ENCODE measurements at regions not wholly inside any gene's neighbourhood (a gene's known extent, or its start where the extent isn't known, plus 50 kb on each side); places are given as distances from the start of the nearest gene placed in this dataset.

- no peak for DNase-seq
- Histone ChIP-seq H2BK120ac (ENCODE audit: low read depth, low read length) (no peak overlapping the region), H3K36me3 (ENCODE audit: control insufficient read depth in 1 of 2, insufficient read depth in 2 of 2, low read depth in 1 of 2, low read length in 2 of 2) (no peaks in the 10 kb centered on the region), H3K4ac (ENCODE audit: low read depth in 1 of 2, low read length in 2 of 2) (no peak overlapping the region), H4K8ac (ENCODE audit: low read length) (no peak overlapping the region), H2BK12ac (ENCODE audit: low read length in 2 of 2) (no peak overlapping the region), H3K4me3 (ENCODE audit: insufficient read depth in 1 of 2, low read depth in 1 of 2, low read length in 2 of 2) (no peak overlapping the region), H3K14ac (ENCODE audit: low read length in 2 of 2) (no peak overlapping the region), H3K4me2 (ENCODE audit: low read length, poor library complexity, severe bottlenecking) (no peak overlapping the region), H3K4me1 (ENCODE audit: control insufficient read depth, insufficient read depth, low read depth, low read length) (peaks cover 3% of the 10 kb centered on the region), H2AFZ (ENCODE audit: low read depth, low read length) (no peak overlapping the region), H2BK15ac (ENCODE audit: low read depth, poor library complexity, severe bottlenecking) (no peak overlapping the region), H3K9me3 (ENCODE audit: control insufficient read depth, low read length) (no peaks in the 10 kb centered on the region), H3K27me3 (ENCODE audit: control insufficient read depth in 1 of 2, insufficient read depth in 1 of 2, low read length in 2 of 2) (no peaks in the 10 kb centered on the region), H2BK5ac (ENCODE audit: low read depth, low read length, poor library complexity, severe bottlenecking) (no peak overlapping the region), H3K23ac (ENCODE audit: low read length in 2 of 2) (no peak overlapping the region), H4K91ac (ENCODE audit: low read length) (no peak overlapping the region), H3K18ac (ENCODE audit: low read depth in 1 of 2, low read length in 2 of 2) (no peak overlapping the region), H3K9ac (ENCODE audit: low read length) (no peak overlapping the region), H3K27ac (ENCODE audit: low read length, poor library complexity, severe bottlenecking) (no peak overlapping the region), H2AK5ac (ENCODE audit: low read length, severe bottlenecking) (no peak overlapping the region), H3K79me1 (replicated peaks; ENCODE audit: low read length, poor library complexity, severe bottlenecking) (no peaks in the 10 kb centered on the region)
- WGBS: 98% methylated on average over 6 of the region's 6 CpGs
These were observed 78.1 kb upstream of the PLAC8 start for GRCh38 chr4:83192634-83193033.

DNA sequence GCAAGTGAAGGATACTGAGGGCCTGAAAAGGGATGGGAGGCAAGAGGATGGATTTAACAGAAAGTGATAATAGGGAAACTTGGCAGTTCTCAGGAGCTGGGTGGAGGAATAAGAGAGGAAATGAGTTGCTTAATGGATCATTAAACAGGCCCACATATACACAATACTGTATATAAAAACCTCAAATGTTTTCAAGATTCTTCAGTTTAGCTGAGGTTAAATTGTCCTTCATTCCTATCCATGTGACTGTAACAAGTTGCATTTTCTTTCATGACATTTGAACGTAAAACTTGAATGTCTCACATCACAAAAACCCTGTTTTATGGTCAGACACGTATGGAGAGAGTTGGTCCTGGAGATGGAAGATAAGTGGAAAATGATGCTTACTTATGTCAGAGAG is 76.5 kb upstream of the PLAC8 start:
- H2BK15ac ChIP-seq (ENCODE audit: low read depth, poor library complexity, severe bottlenecking): no peak overlapping the region
- H4K91ac ChIP-seq (ENCODE audit: low read length): no peak overlapping the region
- H2BK12ac ChIP-seq (ENCODE audit: low read length in 2 of 2): no peak overlapping the region
- no peak overlapping the region for H2BK5ac ChIP-seq (ENCODE audit: low read depth, low read length, poor library complexity, severe bottlenecking)
- H3K23ac ChIP-seq (ENCODE audit: low read length in 2 of 2): no peak overlapping the region
- H3K27ac ChIP-seq (ENCODE audit: low read length, poor library complexity, severe bottlenecking): peak overlapping the region; percentile 5
- no peaks in the 10 kb centered on the region for H3K36me3 ChIP-seq (ENCODE audit: control insufficient read depth in 1 of 2, insufficient read depth in 2 of 2, low read depth in 1 of 2, low read length in 2 of 2)
- no peak overlapping the region for H3K14ac ChIP-seq (ENCODE audit: low read length in 2 of 2)
- H2AFZ ChIP-seq (ENCODE audit: low read depth, low read length): no peak overlapping the region
- H3K27me3 ChIP-seq (ENCODE audit: control insufficient read depth in 1 of 2, insufficient read depth in 1 of 2, low read length in 2 of 2): no peaks in the 10 kb centered on the region
- no peak overlapping the region for H3K4ac ChIP-seq (ENCODE audit: low read depth in 1 of 2, low read length in 2 of 2)
- no peak for DNase-seq
- WGBS: no CpG with 5 or more reads among the region's 2 CpGs
- no peak overlapping the region for H3K9ac ChIP-seq (ENCODE audit: low read length)
- H3K18ac ChIP-seq (ENCODE audit: low read depth in 1 of 2, low read length in 2 of 2): no peak overlapping the region
- no peak overlapping the region for H3K4me3 ChIP-seq (ENCODE audit: insufficient read depth in 1 of 2, low read depth in 1 of 2, low read length in 2 of 2)
- H3K4me2 ChIP-seq (ENCODE audit: low read length, poor library complexity, severe bottlenecking): no peak overlapping the region
- no peaks in the 10 kb centered on the region for H3K9me3 ChIP-seq (ENCODE audit: control insufficient read depth, low read length)
- H2BK120ac ChIP-seq (ENCODE audit: low read depth, low read length): no peak overlapping the region
- no peak overlapping the region for H4K8ac ChIP-seq (ENCODE audit: low read length)
- peaks cover 3% of the 10 kb centered on the region for H3K4me1 ChIP-seq (ENCODE audit: control insufficient read depth, insufficient read depth, low read depth, low read length)
- H2AK5ac ChIP-seq (ENCODE audit: low read length, severe bottlenecking): no peak overlapping the region
- no peaks in the 10 kb centered on the region for H3K79me1 ChIP-seq (replicated peaks; ENCODE audit: low read length, poor library complexity, severe bottlenecking)

- Histone ChIP-seq H3K4ac (ENCODE audit: low read depth in 1 of 2, low read length in 2 of 2) (no peak overlapping the region), H3K9ac (ENCODE audit: low read length) (no peak overlapping the region), H3K79me1 (replicated peaks; ENCODE audit: low read length, poor library complexity, severe bottlenecking) (no peaks in the 10 kb centered on the region), H3K27ac (ENCODE audit: low read length, poor library complexity, severe bottlenecking) (no peak overlapping the region), H2AFZ (ENCODE audit: low read depth, low read length) (no peak overlapping the region), H3K4me1 (ENCODE audit: control insufficient read depth, insufficient read depth, low read depth, low read length) (peaks cover 3% of the 10 kb centered on the region), H2BK15ac (ENCODE audit: low read depth, poor library complexity, severe bottlenecking) (no peak overlapping the region), H3K9me3 (ENCODE audit: control insufficient read depth, low read length) (no peaks in the 10 kb centered on the region), H4K8ac (ENCODE audit: low read length) (no peak overlapping the region), H2BK12ac (ENCODE audit: low read length in 2 of 2) (no peak overlapping the region), H4K91ac (ENCODE audit: low read length) (no peak overlapping the region), H3K14ac (ENCODE audit: low read length in 2 of 2) (no peak overlapping the region), H3K4me2 (ENCODE audit: low read length, poor library complexity, severe bottlenecking) (no peak overlapping the region), H3K27me3 (ENCODE audit: control insufficient read depth in 1 of 2, insufficient read depth in 1 of 2, low read length in 2 of 2) (no peaks in the 10 kb centered on the region), H3K18ac (ENCODE audit: low read depth in 1 of 2, low read length in 2 of 2) (no peak overlapping the region), H3K4me3 (ENCODE audit: insufficient read depth in 1 of 2, low read depth in 1 of 2, low read length in 2 of 2) (no peak overlapping the region), H2BK120ac (ENCODE audit: low read depth, low read length) (no peak overlapping the region), H3K23ac (ENCODE audit: low read length in 2 of 2) (no peak overlapping the region), H2AK5ac (ENCODE audit: low read length, severe bottlenecking) (no peak overlapping the region), H3K36me3 (ENCODE audit: control insufficient read depth in 1 of 2, insufficient read depth in 2 of 2, low read depth in 1 of 2, low read length in 2 of 2) (no peaks in the 10 kb centered on the region), H2BK5ac (ENCODE audit: low read depth, low read length, poor library complexity, severe bottlenecking) (no peak overlapping the region)
- 85% methylated on average over 6 of the region's 7 CpGs for WGBS
- DNase-seq: no peak
These were observed 75.2 kb upstream of the PLAC8 start for GRCh38 chr4:83189631-83190136.

DNA sequence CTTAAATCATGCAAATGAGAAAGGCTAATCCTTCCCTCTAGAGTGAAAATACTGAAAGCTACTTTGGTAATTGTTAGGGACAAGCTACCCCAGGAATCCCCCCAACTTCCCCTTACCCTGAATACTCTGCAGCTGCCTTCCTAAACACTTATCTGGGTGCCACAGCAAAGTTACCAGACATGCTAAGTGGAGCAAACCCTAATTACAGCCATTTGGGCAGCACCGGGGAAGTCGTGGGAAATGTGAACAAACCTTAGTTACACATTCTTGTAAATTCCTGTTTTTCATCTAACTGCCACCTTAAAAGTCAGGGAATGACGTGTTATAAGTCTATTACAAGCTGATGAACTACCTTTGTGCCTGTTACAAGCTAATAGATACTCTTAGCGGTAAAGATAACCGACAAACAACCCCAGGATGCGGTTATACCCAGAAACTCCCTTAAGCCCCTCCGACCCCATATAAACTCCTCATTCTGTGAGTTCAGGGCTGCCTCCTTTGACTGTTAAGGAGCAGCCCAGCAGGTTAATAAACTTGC is 66.0 kb upstream of the PLAC8 start:
- H3K27me3 ChIP-seq (ENCODE audit: control insufficient read depth in 1 of 2, insufficient read depth in 1 of 2, low read length in 2 of 2): peaks cover 0 to 8% of the 10 kb centered on the region in 2 experiments
- no peak overlapping the region for H2AK5ac ChIP-seq (ENCODE audit: low read length, severe bottlenecking)
- no peak overlapping the region for H2BK15ac ChIP-seq (ENCODE audit: low read depth, poor library complexity, severe bottlenecking)
- 93% methylated on average over 7 of the region's 7 CpGs for WGBS
- no peak overlapping the region for H3K27ac ChIP-seq (ENCODE audit: low read length, poor library complexity, severe bottlenecking)
- H3K36me3 ChIP-seq (ENCODE audit: control insufficient read depth in 1 of 2, insufficient read depth in 2 of 2, low read depth in 1 of 2, low read length in 2 of 2): no peaks in the 10 kb centered on the region
- no peak overlapping the region for H3K18ac ChIP-seq (ENCODE audit: low read depth in 1 of 2, low read length in 2 of 2)
- H3K4ac ChIP-seq (ENCODE audit: low read depth in 1 of 2, low read length in 2 of 2): no peak overlapping the region
- no peak overlapping the region for H2BK120ac ChIP-seq (ENCODE audit: low read depth, low read length)
- H2BK5ac ChIP-seq (ENCODE audit: low read depth, low read length, poor library complexity, severe bottlenecking): no peak overlapping the region
- no peak overlapping the region for H3K14ac ChIP-seq (ENCODE audit: low read length in 2 of 2)
- H3K23ac ChIP-seq (ENCODE audit: low read length in 2 of 2): no peak overlapping the region
- H3K9me3 ChIP-seq (ENCODE audit: control insufficient read depth, low read length): no peaks in the 10 kb centered on the region
- no peaks in the 10 kb centered on the region for H3K4me1 ChIP-seq (ENCODE audit: control insufficient read depth, insufficient read depth, low read depth, low read length)
- H3K79me1 ChIP-seq (replicated peaks; ENCODE audit: low read length, poor library complexity, severe bottlenecking): no peaks in the 10 kb centered on the region
- no peak overlapping the region for H2AFZ ChIP-seq (ENCODE audit: low read depth, low read length)
- H3K4me2 ChIP-seq (ENCODE audit: low read length, poor library complexity, severe bottlenecking): no peak overlapping the region
- H4K91ac ChIP-seq (ENCODE audit: low read length): no peak overlapping the region
- no peak overlapping the region for H4K8ac ChIP-seq (ENCODE audit: low read length)
- no peak overlapping the region for H2BK12ac ChIP-seq (ENCODE audit: low read length in 2 of 2)
- H3K4me3 ChIP-seq (ENCODE audit: insufficient read depth in 1 of 2, low read depth in 1 of 2, low read length in 2 of 2): no peak overlapping the region
- H3K9ac ChIP-seq (ENCODE audit: low read length): no peak overlapping the region
- DNase-seq: no peak
